Subcutaneous abdominal adipose tissue (tissue), 5 donors: ENCODE measurements at regions not wholly inside any gene's neighbourhood (a gene's known extent, or its start where the extent isn't known, plus 50 kb on each side); places are given as distances from the start of the nearest gene placed in this dataset.
"Not testable (repeated sequence)": the region's sequence is repeated elsewhere in the genome, so short reads cannot be mapped to it uniquely, and the experiment has no call there.

Experiments used
- H3K27ac ChIP-seq: one replicate; pipeline ENCODE4 v1.7.0; 2013; ENCODE audit warnings: low read depth, mild to moderate bottlenecking, inconsistent platforms, low read length, moderate library complexity
- H3K27me3 ChIP-seq, 5 donors: one replicate each; pipeline ENCODE4 v1.7.0; 2013; ENCODE audit warnings: low read length in 5 of 5, inconsistent platforms in 1 of 5; ENCODE audit not compliant: control insufficient read depth in 5 of 5, insufficient read depth in 4 of 5
- H3K36me3 ChIP-seq, 5 donors: one replicate each; pipeline ENCODE4 v1.7.0; 2013; ENCODE audit warnings: low read length in 5 of 5; ENCODE audit not compliant: control insufficient read depth in 5 of 5, insufficient read depth in 5 of 5
- H3K4me1 ChIP-seq, 5 donors: one replicate each; pipeline ENCODE4 v1.7.0; 2013; ENCODE audit warnings: low read length in 5 of 5, mild to moderate bottlenecking in 3 of 5, moderate library complexity in 1 of 5; ENCODE audit not compliant: control insufficient read depth in 5 of 5, insufficient read depth in 5 of 5
- H3K4me3 ChIP-seq, 5 donors: one replicate each; pipeline ENCODE4 v1.7.0; 2013; ENCODE audit warnings: low read length in 5 of 5, low read depth in 1 of 5
- H3K9ac ChIP-seq, 5 donors: one replicate each; pipeline ENCODE4 v1.7.0; 2013; ENCODE audit warnings: low read length in 5 of 5, mild to moderate bottlenecking in 4 of 5, moderate library complexity in 3 of 5
- H3K9me3 ChIP-seq, 5 donors: one replicate each; pipeline ENCODE4 v1.7.0; 2013; ENCODE audit warnings: low read length in 5 of 5; ENCODE audit not compliant: control insufficient read depth in 5 of 5
- donor health status: healthy.
- donor health status: healthy.
- donor health status: healthy.
- donor health status: healthy.
- donor health status: healthy.

- Histone ChIP-seq H3K27me3 (no peaks in the 10 kb centered on the region), H3K4me3 (no peak overlapping the region), H3K9me3 (peaks cover 0 to 2% (median 0%) of the 10 kb centered on the region in 5 donors), H3K9ac (no peak overlapping the region), H3K27ac (no peak overlapping the region), H3K36me3 (no peaks in the 10 kb centered on the region), H3K4me1 (no peaks in the 10 kb centered on the region)
These were observed 503.7 kb upstream of the IRAK1BP1 start for GRCh38 chr6:78363688-78364087.

- H3K4me1 ChIP-seq = no peaks in the 10 kb centered on the region
- peaks cover 0 to 2% (median 0%) of the 10 kb centered on the region in 5 donors for H3K9me3 ChIP-seq
These were observed 501.9 kb upstream of the IRAK1BP1 start for GRCh38 chr6:78365473-78365872.

GRCh38 chr6:78377056-78377455 lies 490.3 kb upstream of the IRAK1BP1 start:
- Histone ChIP-seq H3K27me3 (no peaks in the 10 kb centered on the region), H3K9me3 (peaks cover 0 to 14% (median 8%) of the 10 kb centered on the region in 5 donors), H3K27ac (no peak overlapping the region), H3K36me3 (no peaks in the 10 kb centered on the region), H3K9ac (no peak overlapping the region), H3K4me3 (no peak overlapping the region), H3K4me1 (no peaks in the 10 kb centered on the region)

More at GRCh38 chr6:78365473-78365872, 501.9 kb upstream of the IRAK1BP1 start:
- Histone ChIP-seq H3K9ac (no peak overlapping the region), H3K27ac (no peak overlapping the region), H3K27me3 (no peaks in the 10 kb centered on the region), H3K4me3 (no peak overlapping the region), H3K36me3 (no peaks in the 10 kb centered on the region)

GRCh38 chr6:78379982-78380381 lies 487.4 kb upstream of the IRAK1BP1 start:
- no peak overlapping the region for H3K27ac ChIP-seq
- H3K4me3 ChIP-seq = no peak overlapping the region
- no peaks in the 10 kb centered on the region for H3K4me1 ChIP-seq
- H3K9ac ChIP-seq = no peak overlapping the region
- H3K9me3 ChIP-seq = peaks cover 0 to 8% (median 7%) of the 10 kb centered on the region in 5 donors
- no peaks in the 10 kb centered on the region for H3K27me3 ChIP-seq
- no peaks in the 10 kb centered on the region for H3K36me3 ChIP-seq

- Histone ChIP-seq H3K27me3 (no peaks in the 10 kb centered on the region), H3K27ac (no peak overlapping the region), H3K4me1 (no peaks in the 10 kb centered on the region), H3K4me3 (no peak overlapping the region), H3K9ac (no peak overlapping the region), H3K36me3 (no peaks in the 10 kb centered on the region), H3K9me3 (peaks cover 0 to 8% (median 7%) of the 10 kb centered on the region in 5 donors)
These were observed 486.8 kb upstream of the IRAK1BP1 start for GRCh38 chr6:78380541-78380940.

- Histone ChIP-seq H3K4me1 (no peaks in the 10 kb centered on the region), H3K27ac (no peak overlapping the region), H3K9ac (no peak overlapping the region), H3K27me3 (no peaks in the 10 kb centered on the region), H3K36me3 (no peaks in the 10 kb centered on the region), H3K4me3 (no peak overlapping the region), H3K9me3 (peaks cover 0 to 17% (median 10%) of the 10 kb centered on the region in 5 donors)
These were observed 483.4 kb upstream of the IRAK1BP1 start for GRCh38 chr6:78383968-78384367.

- H3K4me3 ChIP-seq, H3K9ac ChIP-seq, H3K27me3 ChIP-seq, H3K36me3 ChIP-seq, H3K27ac ChIP-seq, H3K4me1 ChIP-seq: not testable (repeated sequence)
- peaks cover 0 to 11% (median 4%) of the 10 kb centered on the region in 5 donors for H3K9me3 ChIP-seq
These were observed 480.5 kb upstream of the IRAK1BP1 start for GRCh38 chr6:78386854-78387253.

GRCh38 chr6:78390066-78390465 lies 477.3 kb upstream of the IRAK1BP1 start:
- Histone ChIP-seq H3K4me1 (peaks cover 0 to 3% (median 0%) of the 10 kb centered on the region in 5 donors), H3K9ac (no peak overlapping the region), H3K4me3 (no peak overlapping the region), H3K27me3 (no peaks in the 10 kb centered on the region), H3K9me3 (peaks cover 0 to 11% (median 4%) of the 10 kb centered on the region in 5 donors), H3K36me3 (no peaks in the 10 kb centered on the region), H3K27ac (no peak overlapping the region)

- Histone ChIP-seq H3K4me3 (no peak overlapping the region), H3K9ac (no peak overlapping the region), H3K9me3 (no peaks in the 10 kb centered on the region), H3K4me1 (peaks cover 0 to 11% (median 0%) of the 10 kb centered on the region in 5 donors), H3K27me3 (no peaks in the 10 kb centered on the region), H3K36me3 (no peaks in the 10 kb centered on the region), H3K27ac (no peak overlapping the region)
These were observed 469.9 kb upstream of the IRAK1BP1 start for GRCh38 chr6:78397499-78397898.

- Histone ChIP-seq H3K36me3 (no peaks in the 10 kb centered on the region), H3K9ac (no peak overlapping the region), H3K27me3 (no peaks in the 10 kb centered on the region), H3K4me1 (peaks cover 0 to 11% (median 0%) of the 10 kb centered on the region in 5 donors), H3K4me3 (no peak overlapping the region), H3K27ac (no peak overlapping the region), H3K9me3 (no peaks in the 10 kb centered on the region)
These were observed 469.1 kb upstream of the IRAK1BP1 start for GRCh38 chr6:78398292-78398691.

- H3K4me1 ChIP-seq = peaks cover 0 to 11% (median 0%) of the 10 kb centered on the region in 5 donors
- no peaks in the 10 kb centered on the region for H3K27me3 ChIP-seq
- H3K4me3 ChIP-seq = no peak overlapping the region
- H3K36me3 ChIP-seq = no peaks in the 10 kb centered on the region
- H3K9me3 ChIP-seq = no peaks in the 10 kb centered on the region
- no peak overlapping the region for H3K9ac ChIP-seq
- no peak overlapping the region for H3K27ac ChIP-seq
These were observed 467.3 kb upstream of the IRAK1BP1 start for GRCh38 chr6:78400076-78400475.
